ENCODE measurements at regions not wholly inside any gene's neighbourhood (a gene's known extent, or its start where the extent isn't known, plus 50 kb on each side); places are given as distances from the start of the nearest gene placed in this dataset.

GRCh38 chr2:525021-525420 is 152.2 kb downstream of the TMEM18 start:
- TF ChIP-seq CTCF (IDR thresholded peaks at IDR 0.05) = no peak
- no peak for TF ChIP-seq POLR2A (IDR thresholded peaks at IDR 0.05)

Data from thyroid gland (tissue), 4 donors.